ENCODE measurements at regions not wholly inside any gene's neighbourhood (a gene's known extent, or its start where the extent isn't known, plus 50 kb on each side); places are given as distances from the start of the nearest gene placed in this dataset.

GRCh38 chr9:20023210-20023905 lies 234.5 kb upstream of the SLC24A2 start:
- Histone ChIP-seq H2AFZ (ENCODE audit: low read depth, low read length) (no peak overlapping the region), H3K9me3 (replicated peaks; ENCODE audit: control insufficient read depth, insufficient read depth, low read length) (no peaks in the 10 kb centered on the region), H3K4me1 (ENCODE audit: control insufficient read depth, extremely low read depth, insufficient read depth, low read length) (peaks cover 11% of the 10 kb centered on the region), H3K79me2 (ENCODE audit: control insufficient read depth, insufficient read depth, low read length) (no peaks in the 10 kb centered on the region), H3K9ac (replicated peaks; ENCODE audit: extremely low read depth, insufficient read depth, low read length) (no peak overlapping the region), H3K9me1 (replicated peaks; ENCODE audit: control insufficient read depth, extremely low read depth, insufficient read depth, low read length) (no peaks in the 10 kb centered on the region), H3K36me3 (ENCODE audit: control insufficient read depth in 2 of 2, extremely low read depth in 1 of 2, insufficient read depth in 2 of 2, low read length in 2 of 2) (no peaks in the 10 kb centered on the region), H3K4me2 (ENCODE audit: insufficient read depth, low read length) (no peak overlapping the region), H4K20me1 (replicated peaks; ENCODE audit: control insufficient read depth, extremely low read depth, insufficient read depth, low read length) (no peaks in the 10 kb centered on the region), H3K27ac (ENCODE audit: insufficient read depth, low read depth, low read length) (no peak overlapping the region), H3K4me3 (replicated peaks in 1 of 3; ENCODE audit: insufficient read depth in 1 of 3, low read depth in 1 of 3, low read length in 3 of 3) (no peak overlapping the region), H3K27me3 (ENCODE audit: control insufficient read depth in 2 of 2, insufficient read depth in 2 of 2, low read length in 2 of 2) (peaks cover 0 to 2% of the 10 kb centered on the region in 2 experiments)
- intact Hi-C loops (cut with micrococcal nuclease) (loop anchor here (10.0 kb wide), 1 partner anchor 711 kb away; no protein-coding TSS in a partner anchor), dilution Hi-C loops (cut with MboI; ENCODE audit: extremely low pct_ligation_motif_present, low sequenced_read_pairs) (no loop called here)
- POLR2A ChIA-PET: no interaction called here
- no peak for DNase-seq (ENCODE audit: low read depth, low spot score)
- CTCF ChIA-PET: no interaction called here
- BruUV-seq (replicated peaks): no TSS peak
- FAIRE-seq: no peak
- TF ChIP-seq POLR2A (IDR thresholded peaks at IDR 0.05; ENCODE audit: low read depth, low read length) (no peak), MAX (IDR thresholded peaks at IDR 0.05; ENCODE audit: insufficient read depth, insufficient read length) (no peak), EZH2 (IDR thresholded peaks at IDR 0.05; ENCODE audit: borderline replicate concordance, low read depth, low read length, severe bottlenecking) (no peak), FOS (IDR thresholded peaks at IDR 0.05; ENCODE audit: borderline replicate concordance, insufficient read depth, low read length) (no peak), CTCF (IDR thresholded peaks at IDR 0.05; ENCODE audit: extremely low read depth in 1 of 2, insufficient read depth in 1 of 2, low read depth in 1 of 2, low read length in 2 of 2) (no peak)

Measured in endothelial cell of umbilical vein (primary cell).